ENCODE measurements at regions not wholly inside any gene's neighbourhood (a gene's known extent, or its start where the extent isn't known, plus 50 kb on each side); places are given as distances from the start of the nearest gene placed in this dataset.

DNA sequence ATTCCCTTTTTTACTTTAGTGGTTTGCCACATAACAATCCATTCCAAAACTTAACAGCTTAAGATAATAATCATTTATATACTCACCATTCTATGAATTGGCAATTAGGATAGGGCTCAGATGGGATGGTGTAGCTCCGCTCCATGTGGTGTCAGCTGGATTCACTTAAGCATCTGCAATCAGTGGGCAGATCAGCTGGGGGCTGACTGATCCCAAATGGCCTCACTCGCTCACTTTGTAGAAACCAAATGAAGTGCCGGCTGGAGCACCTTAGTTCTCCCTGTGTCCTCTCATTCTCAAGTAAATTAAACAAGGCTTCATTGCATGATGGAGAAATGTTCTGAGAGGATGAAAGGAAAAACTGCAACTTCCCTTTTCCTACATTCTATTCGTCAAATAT lies 161.4 kb downstream of the WT1 start:
- Histone ChIP-seq H3K4me1 (ENCODE audit: insufficient read depth) (no peaks in the 10 kb centered on the region), H3K9me3 (no peaks in the 10 kb centered on the region), H3K27me3 (no peaks in the 10 kb centered on the region), H3K27ac (no peak overlapping the region), H3K36me3 (no peaks in the 10 kb centered on the region), H3K4me3 (no peak overlapping the region)
- 94 to 97% (median 95%) methylated on average over 4 of the region's 4 CpGs for WGBS, 3 donors
- TF ChIP-seq, protein P1, sequence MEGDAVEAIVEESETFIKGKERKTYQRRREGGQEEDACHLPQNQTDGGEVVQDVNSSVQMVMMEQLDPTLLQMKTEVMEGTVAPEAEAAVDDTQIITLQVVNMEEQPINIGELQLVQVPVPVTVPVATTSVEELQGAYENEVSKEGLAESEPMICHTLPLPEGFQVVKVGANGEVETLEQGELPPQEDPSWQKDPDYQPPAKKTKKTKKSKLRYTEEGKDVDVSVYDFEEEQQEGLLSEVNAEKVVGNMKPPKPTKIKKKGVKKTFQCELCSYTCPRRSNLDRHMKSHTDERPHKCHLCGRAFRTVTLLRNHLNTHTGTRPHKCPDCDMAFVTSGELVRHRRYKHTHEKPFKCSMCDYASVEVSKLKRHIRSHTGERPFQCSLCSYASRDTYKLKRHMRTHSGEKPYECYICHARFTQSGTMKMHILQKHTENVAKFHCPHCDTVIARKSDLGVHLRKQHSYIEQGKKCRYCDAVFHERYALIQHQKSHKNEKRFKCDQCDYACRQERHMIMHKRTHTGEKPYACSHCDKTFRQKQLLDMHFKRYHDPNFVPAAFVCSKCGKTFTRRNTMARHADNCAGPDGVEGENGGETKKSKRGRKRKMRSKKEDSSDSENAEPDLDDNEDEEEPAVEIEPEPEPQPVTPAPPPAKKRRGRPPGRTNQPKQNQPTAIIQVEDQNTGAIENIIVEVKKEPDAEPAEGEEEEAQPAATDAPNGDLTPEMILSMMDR (IDR thresholded peaks at IDR 0.05): no peak
- TF ChIP-seq EP300 (IDR thresholded peaks at IDR 0.05) (no peak), POLR2A (IDR thresholded peaks at IDR 0.05) (no peak)
- intact Hi-C loops (cut with DNase I): no loop called here
- DNase-seq: no peak

DNA sequence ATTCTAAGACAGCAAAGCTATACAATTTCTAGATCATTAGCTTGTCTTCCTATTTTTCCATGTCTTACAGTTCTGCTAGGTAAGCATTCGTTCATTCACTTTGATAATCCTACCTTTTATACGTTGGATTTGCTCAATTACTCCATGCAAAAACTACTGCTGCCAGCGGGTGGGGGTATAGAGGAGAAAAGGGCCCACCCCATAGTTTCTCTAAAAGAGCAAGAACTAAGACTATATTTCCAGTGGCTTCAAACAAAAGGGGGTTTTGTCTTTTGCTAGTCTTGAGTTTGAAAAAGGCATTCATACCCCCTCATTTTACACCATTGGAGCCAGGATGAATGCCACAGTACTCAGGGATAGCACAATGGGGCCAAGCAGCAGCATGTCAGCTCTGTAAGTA lies 155.7 kb downstream of the WT1 start:
- no peak for DNase-seq
- H3K27ac ChIP-seq: no peak overlapping the region
- 80 to 84% (median 83%) methylated on average over 3 of the region's 3 CpGs for WGBS, 3 donors
- TF ChIP-seq EP300 (IDR thresholded peaks at IDR 0.05) (no peak), POLR2A (IDR thresholded peaks at IDR 0.05) (no peak)
- TF ChIP-seq, protein P1 (IDR thresholded peaks at IDR 0.05): no peak
- intact Hi-C loops (cut with DNase I): no loop called here
- H3K36me3 ChIP-seq: no peaks in the 10 kb centered on the region
- H3K4me3 ChIP-seq: no peak overlapping the region
- no peaks in the 10 kb centered on the region for H3K4me1 ChIP-seq (ENCODE audit: insufficient read depth)
- no peaks in the 10 kb centered on the region for H3K9me3 ChIP-seq
- H3K27me3 ChIP-seq: no peaks in the 10 kb centered on the region

DNA sequence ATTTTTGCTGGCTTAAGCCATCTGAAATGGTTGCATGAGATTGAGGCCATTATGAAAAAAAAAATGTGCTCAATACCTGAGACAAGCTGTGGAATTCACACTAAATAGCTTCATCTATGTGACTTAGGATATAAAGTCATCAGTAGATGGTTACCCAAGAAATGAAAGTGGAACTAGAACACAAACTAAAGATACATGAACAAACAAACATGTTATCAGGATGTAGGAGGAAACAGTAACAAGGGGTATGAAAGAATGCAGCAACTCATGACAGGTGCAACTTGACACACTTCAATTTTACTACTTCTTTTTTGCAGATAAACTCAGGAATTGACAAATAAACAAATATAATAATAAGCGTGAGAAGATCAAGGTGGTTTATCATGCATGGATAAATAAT lies 155.0 kb downstream of the WT1 start:
- TF ChIP-seq EP300 (IDR thresholded peaks at IDR 0.05): no peak
- no peak for TF ChIP-seq POLR2A (IDR thresholded peaks at IDR 0.05)
- TF ChIP-seq, protein P1 (IDR thresholded peaks at IDR 0.05): no peak
- Histone ChIP-seq H3K27ac (no peak overlapping the region), H3K9me3 (no peaks in the 10 kb centered on the region), H3K4me3 (no peak overlapping the region), H3K27me3 (no peaks in the 10 kb centered on the region), H3K36me3 (no peaks in the 10 kb centered on the region), H3K4me1 (ENCODE audit: insufficient read depth) (no peaks in the 10 kb centered on the region)
- intact Hi-C loops (cut with DNase I): no loop called here
- WGBS, 3 donors: 85 to 94% (median 85%) methylated on average over 1 of the region's 1 CpG
- DNase-seq: no peak

DNA sequence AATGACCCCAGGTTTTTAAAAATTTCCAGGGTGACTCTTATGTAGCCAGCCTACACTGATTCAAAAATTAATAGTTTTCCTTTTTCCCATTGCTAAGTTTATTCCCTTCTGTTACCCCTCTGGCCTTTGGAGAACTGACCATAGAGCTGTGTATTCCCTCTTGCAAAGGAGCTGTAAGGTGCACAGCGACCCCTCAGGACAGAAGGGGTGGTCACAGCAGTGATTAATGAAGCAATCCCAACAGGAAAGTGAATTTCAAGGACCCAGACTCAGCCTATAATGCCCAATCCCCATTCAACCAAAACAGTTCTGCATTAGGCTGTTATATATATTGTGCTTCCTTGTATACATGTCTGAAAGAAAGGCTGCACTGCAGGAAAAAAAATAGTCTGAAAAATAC lies 147.1 kb downstream of the WT1 start:
- Histone ChIP-seq H3K4me3 (no peak overlapping the region), H3K27me3 (no peaks in the 10 kb centered on the region), H3K36me3 (no peaks in the 10 kb centered on the region), H3K4me1 (ENCODE audit: insufficient read depth) (no peaks in the 10 kb centered on the region), H3K9me3 (no peaks in the 10 kb centered on the region), H3K27ac (no peak overlapping the region)
- WGBS, 3 donors: 33 to 44% (median 35%) methylated on average over 1 of the region's 1 CpG
- intact Hi-C loops (cut with DNase I): no loop called here
- no peak for DNase-seq
- TF ChIP-seq POLR2A (IDR thresholded peaks at IDR 0.05) (no peak), EP300 (IDR thresholded peaks at IDR 0.05) (no peak)
- TF ChIP-seq, protein P1 (IDR thresholded peaks at IDR 0.05): no peak

DNA sequence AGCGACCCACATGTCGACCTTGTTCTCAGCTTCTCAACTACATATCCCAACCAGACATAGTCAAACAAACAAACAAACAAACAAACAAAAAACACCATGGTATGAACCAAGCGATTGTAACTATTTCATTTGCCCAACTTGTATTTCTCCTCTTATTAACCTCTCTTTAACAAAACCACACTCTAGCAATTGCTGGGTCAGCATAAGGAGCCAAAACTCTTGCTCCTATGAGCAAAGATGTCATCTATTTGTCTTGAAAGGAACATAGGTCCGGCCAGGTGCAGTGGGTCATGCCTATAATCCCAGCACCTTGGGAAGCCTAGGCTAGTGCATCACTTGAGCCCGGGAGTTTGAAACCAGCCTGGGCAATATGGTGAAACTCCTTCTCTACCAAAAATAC lies 145.6 kb downstream of the WT1 start:
- intact Hi-C loops (cut with DNase I): loop anchor here in 2 of 4 donors (10.0 kb wide), 1 partner anchor 235 kb away; no protein-coding TSS in a partner anchor
- Histone ChIP-seq H3K9me3 (no peaks in the 10 kb centered on the region), H3K4me1 (ENCODE audit: insufficient read depth) (no peaks in the 10 kb centered on the region), H3K4me3 (no peak overlapping the region), H3K27me3 (no peaks in the 10 kb centered on the region), H3K36me3 (no peaks in the 10 kb centered on the region), H3K27ac (no peak overlapping the region)
- DNase-seq: no peak
- 87 to 89% (median 87%) methylated on average over 5 of the region's 5 CpGs for WGBS, 3 donors
- TF ChIP-seq POLR2A (IDR thresholded peaks at IDR 0.05): no peak
- TF ChIP-seq, protein P1 (IDR thresholded peaks at IDR 0.05): no peak
- no peak for TF ChIP-seq EP300 (IDR thresholded peaks at IDR 0.05)
